ENCODE measurements at regions not wholly inside any gene's neighbourhood (a gene's known extent, or its start where the extent isn't known, plus 50 kb on each side); places are given as distances from the start of the nearest gene placed in this dataset.

DNA sequence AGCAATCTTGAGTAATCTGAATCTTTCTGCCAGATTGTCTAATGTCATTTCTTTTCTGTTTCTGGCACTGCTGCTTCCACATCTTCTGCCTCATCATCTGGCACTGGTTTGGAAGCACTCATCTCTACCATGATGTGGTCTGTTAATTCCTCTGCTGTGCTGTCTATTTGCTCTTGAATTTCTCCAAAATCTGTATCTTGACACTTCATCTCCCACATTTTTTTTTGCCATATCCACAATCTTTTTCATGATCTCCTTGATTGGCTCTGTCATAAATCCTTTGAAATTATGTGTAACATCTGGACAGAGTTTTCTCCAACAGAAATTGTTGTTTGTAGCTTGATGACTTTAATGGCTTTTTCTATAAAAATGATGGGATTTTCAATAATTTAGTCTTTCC, 417.8 kb upstream of the MANEA start:
- no peaks in the 10 kb centered on the region for H3K36me3 Mint-ChIP-seq (ENCODE audit: insufficient read depth in 1 of 3, low read depth in 3 of 3)

More for the DNA sequence above, 417.8 kb upstream of the MANEA start:
- Histone ChIP-seq H3K4me2 (ENCODE audit: insufficient read depth, insufficient read length, low read length) (no peak overlapping the region), H2BK120ac (ENCODE audit: low read depth, low read length, poor library complexity, severe bottlenecking) (no peak overlapping the region), H2BK12ac (ENCODE audit: insufficient read length, low read depth, low read length) (no peak overlapping the region), H4K5ac (ENCODE audit: insufficient read length, low read depth, low read length) (no peak overlapping the region), H3K9ac (ENCODE audit: extremely low read depth, insufficient read length, low read length) (no peak overlapping the region), H3K23ac (ENCODE audit: insufficient read length, low read depth, low read length) (no peak overlapping the region), H4K91ac (ENCODE audit: insufficient read length, low read depth, low read length) (no peak overlapping the region), H3K4me1 (ENCODE audit: insufficient read depth, low read length) (no peaks in the 10 kb centered on the region), H2BK5ac (ENCODE audit: insufficient read length, low read length) (no peak overlapping the region), H3K27me3 (ENCODE audit: insufficient read depth, low read length) (no peaks in the 10 kb centered on the region), H2BK20ac (ENCODE audit: low read depth, low read length, poor library complexity, severe bottlenecking) (no peak overlapping the region), H3K27ac (ENCODE audit: insufficient read length, low read depth, low read length) (no peak overlapping the region), H4K20me1 (ENCODE audit: control insufficient read depth, insufficient read depth, insufficient read length) (no peaks in the 10 kb centered on the region), H3K9me3 (ENCODE audit: control insufficient read depth, low read depth, low read length) (no peaks in the 10 kb centered on the region), H3K14ac (ENCODE audit: insufficient read depth, low read length) (no peak overlapping the region), H2BK15ac (ENCODE audit: low read depth, low read length) (no peak overlapping the region), H3K18ac (ENCODE audit: insufficient read length, low read depth, low read length) (no peak overlapping the region), H3K79me1 (ENCODE audit: insufficient read depth, low read depth, low read length, poor library complexity, severe bottlenecking) (no peaks in the 10 kb centered on the region), H3K4ac (ENCODE audit: low read depth, low read length) (no peak overlapping the region), H2AK5ac (ENCODE audit: insufficient read length, low read length) (no peak overlapping the region), H3K56ac (ENCODE audit: insufficient read length, low read depth, low read length) (no peak overlapping the region), H2AFZ (ENCODE audit: low read length) (no peak overlapping the region), H3K23me2 (ENCODE audit: insufficient read length, low read depth, low read length, poor library complexity, severe bottlenecking) (no peaks in the 10 kb centered on the region), H4K8ac (replicated peaks; ENCODE audit: insufficient read length, low read depth, low read length) (no peak overlapping the region), H3K79me2 (ENCODE audit: insufficient read depth, low read length) (no peaks in the 10 kb centered on the region), H3T11ph (ENCODE audit: low read length) (no peak overlapping the region)
- TF ChIP-seq, protein P1, sequence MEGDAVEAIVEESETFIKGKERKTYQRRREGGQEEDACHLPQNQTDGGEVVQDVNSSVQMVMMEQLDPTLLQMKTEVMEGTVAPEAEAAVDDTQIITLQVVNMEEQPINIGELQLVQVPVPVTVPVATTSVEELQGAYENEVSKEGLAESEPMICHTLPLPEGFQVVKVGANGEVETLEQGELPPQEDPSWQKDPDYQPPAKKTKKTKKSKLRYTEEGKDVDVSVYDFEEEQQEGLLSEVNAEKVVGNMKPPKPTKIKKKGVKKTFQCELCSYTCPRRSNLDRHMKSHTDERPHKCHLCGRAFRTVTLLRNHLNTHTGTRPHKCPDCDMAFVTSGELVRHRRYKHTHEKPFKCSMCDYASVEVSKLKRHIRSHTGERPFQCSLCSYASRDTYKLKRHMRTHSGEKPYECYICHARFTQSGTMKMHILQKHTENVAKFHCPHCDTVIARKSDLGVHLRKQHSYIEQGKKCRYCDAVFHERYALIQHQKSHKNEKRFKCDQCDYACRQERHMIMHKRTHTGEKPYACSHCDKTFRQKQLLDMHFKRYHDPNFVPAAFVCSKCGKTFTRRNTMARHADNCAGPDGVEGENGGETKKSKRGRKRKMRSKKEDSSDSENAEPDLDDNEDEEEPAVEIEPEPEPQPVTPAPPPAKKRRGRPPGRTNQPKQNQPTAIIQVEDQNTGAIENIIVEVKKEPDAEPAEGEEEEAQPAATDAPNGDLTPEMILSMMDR (conservative IDR thresholded peaks at IDR 0.05): no peak
- DNase-seq: no peak
- peaks cover 5 to 7% of the 10 kb centered on the region in 2 experiments; a peak in 1 of 4 replicates for H3K4me1 Mint-ChIP-seq
- peaks cover 1% of the 10 kb centered on the region; the same call in 1 of the 2 replicates for H3K27me3 Mint-ChIP-seq (ENCODE audit: low read depth)
- no peak overlapping the region for H3K27ac Mint-ChIP-seq
- no peak overlapping the region for H3K4me3 Mint-ChIP-seq
- no peaks in the 10 kb centered on the region for H3K9me3 Mint-ChIP-seq

All from H9 (cell line).